ENCODE measurements at regions not wholly inside any gene's neighbourhood (a gene's known extent, or its start where the extent isn't known, plus 50 kb on each side); places are given as distances from the start of the nearest gene placed in this dataset.

DNA sequence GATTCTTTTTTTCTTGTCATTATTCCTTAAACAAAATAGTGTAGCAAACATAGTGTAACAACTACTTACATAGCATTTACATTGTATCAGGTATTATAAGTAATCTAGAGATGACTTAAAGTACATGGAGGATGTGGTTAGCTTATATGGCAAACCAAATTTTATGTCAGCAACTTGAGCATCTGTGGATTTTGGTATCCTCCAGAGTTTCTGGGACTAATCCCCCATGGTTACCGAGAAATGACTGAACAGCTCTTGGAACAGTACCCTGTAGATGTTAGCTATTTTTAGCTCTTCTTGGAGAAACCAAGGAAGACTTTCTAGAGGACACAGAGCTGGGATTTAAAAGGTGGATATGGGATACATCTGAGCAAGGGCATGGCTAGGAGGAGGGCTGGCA, 157.6 kb upstream of the KLF4 start:
- DNase-seq, result no peak

DNA sequence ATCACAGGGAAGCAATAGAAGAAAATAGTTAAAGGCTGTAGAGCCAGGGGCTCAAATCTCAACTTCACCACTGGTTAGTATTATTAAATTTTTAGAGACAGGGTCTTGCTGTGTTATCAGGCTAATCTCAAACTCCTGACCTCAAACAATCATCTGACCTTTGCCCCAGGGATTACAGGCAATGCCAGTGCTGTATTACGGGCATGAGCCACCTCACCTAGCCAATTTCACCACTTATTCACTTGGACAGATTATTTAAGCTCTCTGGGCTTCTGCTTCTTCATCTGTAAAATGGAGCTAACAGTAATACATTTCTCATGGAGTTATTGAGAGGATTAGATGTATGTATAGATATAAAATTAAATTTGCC, 155.9 kb upstream of the KLF4 start:
- no peak for DNase-seq

DNA sequence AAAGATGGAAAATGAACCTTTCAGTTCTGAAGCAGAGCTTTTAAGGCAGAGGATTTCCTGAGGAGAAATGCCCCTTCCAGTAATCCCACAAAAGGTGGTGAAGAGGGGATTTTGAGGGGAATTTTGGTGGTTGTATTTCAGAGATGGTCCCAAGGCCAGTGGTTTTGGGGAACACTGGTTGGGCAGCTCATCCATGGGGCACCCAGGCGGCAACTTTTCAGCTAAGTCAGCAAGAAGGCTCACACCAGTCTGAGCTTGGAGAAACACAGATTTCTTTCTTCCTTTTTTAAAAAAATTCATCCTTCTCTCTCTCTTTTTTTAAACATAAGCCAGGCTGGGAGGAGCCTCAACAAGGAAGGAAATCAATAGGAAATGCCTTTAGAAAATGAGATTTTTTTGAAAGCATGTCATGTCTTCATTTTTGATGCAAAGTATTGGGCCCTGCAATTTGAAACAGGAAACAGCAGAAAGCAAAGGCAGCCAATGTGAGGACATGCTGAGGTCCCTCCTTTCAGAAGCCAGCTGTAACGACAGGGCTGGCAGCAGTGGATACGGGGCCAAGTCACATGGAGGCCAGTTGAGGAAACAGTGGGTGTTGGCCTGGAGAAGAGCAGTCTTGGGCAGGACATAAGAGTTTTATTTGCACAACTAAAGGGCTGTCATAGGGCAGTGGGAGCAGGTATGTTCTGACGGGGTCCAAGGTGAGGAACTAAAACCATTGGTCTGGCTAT, 155.3 kb upstream of the KLF4 start:
- DNase-seq, result no peak

DNA sequence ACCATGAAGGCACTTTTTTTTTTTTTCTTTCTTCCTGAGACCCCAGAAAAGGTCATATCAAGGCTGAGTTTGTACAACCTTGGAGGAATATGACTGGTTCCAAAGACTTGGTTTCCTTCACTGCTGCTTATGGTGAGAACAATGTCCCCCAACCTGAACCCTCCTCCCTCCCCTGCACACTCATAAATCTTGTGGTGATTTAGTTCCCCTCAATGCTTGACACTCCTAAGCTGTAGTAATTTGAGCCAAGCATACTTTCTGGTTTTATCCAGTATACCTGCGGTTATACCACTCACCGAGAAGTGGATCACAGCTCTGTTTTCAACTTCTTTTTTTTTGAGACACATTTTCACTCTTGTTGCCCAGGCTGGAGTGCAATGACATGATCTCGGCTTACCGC, 149.9 kb upstream of the KLF4 start:
- no peak for DNase-seq

DNA sequence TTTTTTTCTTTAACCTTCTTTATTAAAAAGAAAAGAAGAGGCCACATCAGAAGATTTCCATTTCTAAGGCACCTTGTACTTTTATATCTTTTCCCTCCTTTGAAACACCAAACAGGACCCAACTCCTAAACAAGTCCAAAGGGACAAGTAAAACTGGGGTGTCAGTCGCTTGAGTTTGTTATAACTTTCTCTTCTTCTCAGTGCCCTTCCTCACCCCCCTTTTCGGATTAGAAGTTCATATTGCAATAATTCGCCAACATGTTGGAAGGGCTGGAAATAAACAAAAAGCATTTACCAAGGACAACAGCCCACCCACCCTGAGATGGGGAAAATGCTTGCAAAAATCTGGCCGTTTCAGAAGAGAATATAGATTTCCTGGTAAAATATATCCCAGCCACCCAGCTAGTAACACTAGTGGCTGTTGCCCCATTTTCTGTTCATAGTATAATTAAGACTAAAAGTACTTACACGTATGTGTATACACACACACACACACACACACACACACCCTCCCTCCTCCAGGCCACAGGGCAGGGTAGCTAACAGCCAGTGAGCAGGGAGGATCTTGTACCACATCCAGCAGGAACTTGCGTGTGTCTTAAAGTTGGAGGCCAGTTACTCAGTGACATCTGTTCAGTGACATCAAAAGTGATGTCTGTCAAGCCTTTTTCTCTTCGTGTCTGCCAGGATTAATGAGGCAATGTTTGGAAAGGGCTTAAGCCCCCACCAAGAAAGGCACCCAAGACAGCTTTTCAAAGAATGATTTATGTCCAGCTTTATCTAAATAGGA, 149.1 kb upstream of the KLF4 start:
- DNase-seq, result no peak

DNA sequence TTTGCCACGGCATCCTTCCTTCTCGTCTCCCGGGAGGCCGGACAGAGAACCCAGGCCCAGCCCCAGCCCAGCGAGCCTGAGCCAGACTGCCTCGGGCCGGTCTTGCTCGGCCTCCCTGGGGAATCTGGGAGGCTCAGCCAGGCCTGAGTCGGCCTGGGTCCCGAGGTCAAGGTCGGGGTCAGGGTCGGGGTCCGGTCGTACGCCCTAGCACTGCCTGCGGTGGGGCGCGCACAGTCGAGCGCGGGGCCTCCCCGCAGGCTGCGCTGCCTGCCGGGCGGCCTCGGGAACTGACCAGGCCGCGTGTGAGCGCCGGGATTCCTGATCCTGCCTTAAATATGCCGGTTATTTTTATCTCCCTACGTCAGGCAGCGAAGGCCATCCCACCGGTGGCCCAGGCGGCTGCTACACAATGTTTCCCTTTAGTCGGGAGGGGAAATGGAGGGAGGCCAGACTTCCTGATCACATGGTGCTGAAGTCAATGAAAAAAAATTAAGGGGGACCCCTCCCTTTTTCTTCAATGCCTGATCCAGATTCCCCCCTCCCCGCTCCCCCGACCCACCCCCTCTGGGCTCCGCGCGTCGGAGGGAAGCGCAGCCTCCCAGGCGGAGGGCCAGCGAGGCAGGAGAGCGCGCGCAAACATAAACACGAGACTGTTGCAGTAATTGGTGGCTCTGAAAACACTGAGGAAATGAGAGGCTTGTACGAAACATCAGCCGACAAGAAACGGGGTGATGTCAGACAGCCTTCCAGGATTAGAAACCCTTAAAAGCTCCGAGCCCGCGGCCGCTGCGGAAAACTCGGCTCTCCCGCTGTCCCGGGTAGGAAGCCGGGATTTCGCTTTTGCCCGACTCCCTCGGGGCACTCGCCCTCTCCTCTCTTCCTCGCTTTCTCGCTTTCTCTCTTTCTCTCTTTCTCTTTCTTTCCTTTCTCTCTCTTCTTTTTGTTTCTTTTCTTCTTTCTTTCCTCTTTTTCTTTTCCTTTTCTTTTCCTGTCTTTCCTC, 148.2 kb upstream of the KLF4 start:
- no peak for DNase-seq

DNA sequence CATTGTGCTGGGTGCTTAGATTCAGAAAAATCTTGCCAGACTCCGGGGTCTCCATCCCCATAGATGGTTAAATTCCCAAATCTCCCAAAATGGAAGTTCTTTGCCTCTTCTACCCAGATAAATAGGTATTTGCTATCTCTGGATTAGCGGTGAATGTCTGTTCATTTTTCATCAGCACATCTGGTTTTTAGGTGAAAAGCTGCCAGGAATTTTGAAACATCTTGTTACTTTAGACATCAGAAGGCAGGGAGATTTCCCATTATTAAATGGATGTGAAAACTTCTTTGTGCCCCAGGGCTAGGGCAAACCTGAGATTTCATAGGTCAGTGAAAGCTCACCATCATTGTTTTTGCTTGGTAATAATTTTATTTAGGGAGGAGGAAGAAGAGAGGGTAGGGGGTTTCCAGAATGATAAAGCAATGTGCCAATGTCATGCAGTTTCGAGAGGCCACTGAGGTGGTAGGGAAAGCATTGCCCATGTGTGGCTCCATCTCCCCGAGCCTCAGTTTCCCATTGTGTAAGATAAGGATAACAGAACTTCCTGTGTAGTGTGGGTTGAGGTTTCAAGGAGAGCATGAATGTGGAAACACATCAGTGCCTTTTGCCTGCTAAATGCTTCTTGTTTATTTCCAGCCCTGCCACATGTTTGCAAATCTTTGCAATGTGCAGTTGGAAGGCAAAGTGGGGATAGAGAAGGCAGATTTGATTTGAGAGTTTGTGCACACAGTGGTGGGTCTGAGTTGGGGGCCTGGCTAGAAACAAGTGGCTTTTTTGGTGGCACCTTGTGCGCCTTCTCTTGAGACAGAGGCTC, 147.2 kb upstream of the KLF4 start:
- DNase-seq, result no peak

DNA sequence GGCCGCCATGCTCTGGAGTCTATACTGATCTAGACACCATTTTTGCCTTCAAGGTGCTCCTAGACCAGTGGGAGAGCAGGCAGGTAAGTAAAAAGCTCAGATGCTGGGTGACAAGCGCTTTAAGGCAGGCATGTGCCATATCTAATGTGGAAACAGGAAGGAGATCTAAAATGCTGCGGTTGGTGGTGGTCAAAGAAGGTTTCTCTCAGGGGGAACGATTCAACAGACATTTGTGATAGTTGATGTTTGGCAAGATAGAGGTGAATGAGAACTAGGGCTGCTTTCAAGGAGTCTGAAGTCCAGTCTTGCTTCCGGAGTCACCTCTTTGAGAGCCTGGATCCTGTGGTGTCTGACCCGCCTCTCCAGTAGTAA, 146.2 kb upstream of the KLF4 start:
- peak; percentile 78 for DNase-seq

DNA sequence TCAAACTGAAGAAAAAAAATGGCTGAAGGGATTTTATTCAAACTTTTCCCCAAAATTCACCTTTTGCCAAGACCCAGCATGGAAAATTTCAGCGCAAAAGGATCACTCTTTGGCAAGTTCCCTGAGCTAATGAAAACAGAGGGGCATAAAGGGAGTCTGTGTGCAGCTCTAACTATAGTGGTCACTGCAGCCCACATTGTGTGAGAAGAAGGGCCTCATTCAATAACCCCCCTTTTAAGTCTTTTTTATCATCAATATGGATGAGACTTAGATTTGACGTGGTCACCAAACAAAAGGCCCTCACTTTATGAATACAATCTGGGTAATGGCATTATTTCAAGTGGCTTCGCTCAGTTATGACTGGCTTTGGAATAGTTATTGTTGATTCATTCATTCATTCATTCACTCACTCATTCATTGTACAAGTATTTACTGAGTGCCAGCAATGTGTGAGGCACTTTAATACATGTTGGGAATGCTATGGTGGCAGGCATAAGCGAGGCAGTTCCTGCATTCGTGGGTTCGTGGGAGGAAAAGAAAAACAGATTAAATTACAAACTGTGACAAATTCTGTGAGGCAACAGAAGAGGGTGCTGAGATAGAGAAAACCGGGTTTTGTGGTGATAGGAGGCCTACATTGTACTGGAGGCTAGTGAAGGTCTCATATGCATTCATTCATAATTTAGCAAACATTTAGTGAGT, 145.7 kb upstream of the KLF4 start:
- DNase-seq, result peak; percentile 63

DNA sequence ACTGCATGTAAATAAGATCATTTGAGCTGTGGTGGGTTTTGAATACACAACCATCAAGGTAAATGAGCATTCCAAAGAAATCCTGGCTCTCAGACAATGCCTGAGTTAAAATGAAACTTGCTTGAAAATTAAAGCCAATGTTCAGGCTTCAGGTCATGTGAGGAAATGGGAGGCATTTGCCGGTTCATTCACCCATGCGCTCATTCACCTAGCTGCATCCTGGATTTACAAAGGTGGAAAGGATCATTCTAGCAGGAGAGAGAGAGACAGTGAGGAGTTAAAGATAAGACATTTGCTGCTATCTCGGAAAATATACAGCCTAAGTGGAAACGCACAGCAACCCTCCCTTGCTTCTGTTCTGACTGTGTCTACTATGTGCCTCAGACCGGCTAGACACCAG, 143.8 kb upstream of the KLF4 start:
- DNase-seq, result no peak

DNA sequence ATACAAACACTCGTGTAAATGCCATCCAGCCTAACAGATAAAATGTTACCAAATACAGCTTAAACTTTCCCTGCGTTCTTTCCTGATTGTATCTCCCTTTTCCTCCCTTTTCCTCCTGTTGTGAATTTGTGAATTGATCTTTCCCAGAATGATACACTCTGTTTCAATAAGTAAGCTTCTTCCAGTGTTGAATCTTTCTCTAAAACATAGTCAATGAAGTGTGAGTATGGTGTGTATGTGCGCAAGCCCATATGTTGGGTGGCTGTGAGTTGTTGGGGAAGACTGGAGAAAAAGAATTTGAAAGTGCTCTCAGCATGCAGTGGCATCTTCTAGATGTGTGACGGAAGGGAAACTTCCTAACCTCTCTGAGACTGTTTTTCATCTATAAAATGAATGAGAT, 143.1 kb upstream of the KLF4 start:
- DNase-seq, result no peak

DNA sequence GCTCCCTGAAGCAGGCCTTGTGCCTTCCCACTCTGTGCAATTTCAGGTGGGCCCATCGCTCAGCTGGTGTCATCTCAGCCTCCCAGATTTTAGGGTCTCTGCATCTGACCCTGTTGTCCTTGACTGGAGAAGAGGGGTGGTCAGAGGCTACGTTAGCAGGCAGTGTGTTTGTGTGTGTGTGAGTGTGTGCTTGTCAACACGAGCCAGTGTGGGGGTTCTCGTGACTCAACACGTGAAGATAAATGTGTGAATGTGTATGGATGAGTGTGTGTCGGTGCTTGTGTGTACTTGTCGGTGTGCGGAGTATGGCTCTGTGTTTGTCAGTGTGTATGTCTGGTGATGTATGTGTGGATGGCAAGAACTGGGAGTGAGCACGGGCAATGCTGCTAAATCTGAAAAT, 142.6 kb upstream of the KLF4 start:
- no peak for DNase-seq

DNA sequence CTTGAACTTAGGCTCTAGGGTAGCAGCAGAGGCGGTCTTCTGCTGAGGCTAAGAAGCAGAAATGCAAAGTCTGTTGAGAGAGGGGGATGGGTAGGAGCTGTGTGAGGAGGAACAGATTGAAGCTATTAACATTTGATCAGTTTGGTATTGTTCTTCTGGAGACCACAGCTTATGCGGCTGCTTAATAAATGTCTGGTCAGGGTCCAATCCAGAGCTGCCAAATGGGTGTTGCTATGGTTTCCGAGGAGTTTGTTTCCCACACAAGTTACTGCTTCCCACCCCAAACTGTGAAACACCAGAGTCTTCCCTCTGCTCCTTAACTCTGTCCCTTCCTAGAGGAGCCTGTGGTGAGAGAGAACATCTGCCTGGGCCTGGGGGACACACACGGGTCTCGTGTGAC, 142.2 kb upstream of the KLF4 start:
- no peak for DNase-seq

DNA sequence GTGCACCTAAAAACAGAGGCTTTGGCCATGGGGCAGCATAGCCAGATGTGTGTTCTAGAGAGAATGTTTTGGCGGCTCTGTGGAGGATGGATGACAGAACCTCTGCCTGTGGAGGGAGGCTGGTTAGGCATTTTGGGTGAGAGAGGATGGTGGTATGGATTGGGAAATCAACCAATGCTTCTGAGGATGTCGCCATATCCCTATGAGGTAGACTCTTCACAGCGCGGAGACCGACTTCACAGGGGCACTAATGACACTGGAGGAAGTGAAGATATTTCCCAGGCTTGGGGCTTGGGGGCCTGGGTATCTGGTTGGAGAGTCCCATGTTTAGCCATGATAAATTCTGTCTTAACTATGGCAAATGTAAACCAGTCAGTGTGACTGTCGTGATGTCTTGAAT, 140.6 kb upstream of the KLF4 start:
- DNase-seq, result no peak

DNA sequence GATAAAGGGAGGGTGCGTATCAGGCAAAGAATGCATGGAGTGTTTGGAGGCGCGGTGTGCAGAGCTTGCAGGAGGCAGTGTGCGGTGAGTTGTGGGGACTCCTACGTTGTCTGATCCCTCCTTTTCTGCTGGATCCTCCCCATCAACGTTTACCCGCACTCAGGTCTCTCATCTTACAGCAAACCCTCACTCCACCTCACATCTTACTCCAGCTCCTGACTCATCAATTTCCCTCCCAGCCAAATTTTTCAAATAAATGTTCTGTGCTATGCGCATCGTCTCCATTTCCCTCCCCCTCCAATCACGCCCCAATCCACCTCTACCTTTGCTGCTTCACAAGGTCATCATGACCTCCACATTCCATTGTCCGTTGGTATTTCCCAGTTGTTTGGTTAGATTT, 138.9 kb upstream of the KLF4 start:
- no peak for DNase-seq

DNA sequence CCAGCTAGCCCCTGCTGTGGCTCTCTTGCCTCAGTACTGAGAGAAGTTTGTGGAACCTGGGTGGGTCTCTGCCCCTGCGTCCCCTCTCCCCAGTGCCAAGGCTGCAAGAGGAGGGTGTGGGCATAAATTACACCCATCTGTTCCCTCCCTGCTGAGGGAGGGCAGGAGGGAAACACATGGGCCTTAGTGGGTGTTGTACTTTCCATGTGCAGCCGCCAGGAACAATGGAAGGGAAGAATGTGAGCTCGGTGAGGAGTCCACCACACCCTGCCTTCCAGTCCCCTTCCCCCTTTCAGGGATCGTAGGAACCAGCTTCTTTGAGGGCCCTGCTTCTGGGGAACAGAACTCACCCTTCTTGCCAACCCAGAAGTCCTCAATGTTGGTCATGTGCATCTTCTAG, 138.2 kb upstream of the KLF4 start:
- no peak for DNase-seq

DNA sequence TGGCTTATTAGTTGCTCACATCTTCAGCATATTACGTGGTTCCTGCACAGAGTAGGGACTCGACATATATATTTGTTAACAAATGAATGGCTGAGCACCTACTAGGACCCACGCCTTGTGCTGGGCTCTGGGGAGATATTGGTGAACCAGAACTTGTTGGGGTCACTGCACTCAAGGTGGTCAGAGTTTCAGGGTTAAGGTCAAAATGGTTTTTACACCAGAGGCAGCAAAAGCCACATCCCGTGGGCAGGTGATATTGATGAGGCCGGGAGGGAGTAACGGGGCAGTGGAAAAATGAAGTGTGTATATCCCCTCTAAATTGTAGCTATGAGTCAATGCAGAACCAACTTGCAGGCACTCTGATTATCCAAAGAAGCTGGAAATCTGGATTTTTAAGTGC, 136.5 kb upstream of the KLF4 start:
- DNase-seq, result no peak

DNA sequence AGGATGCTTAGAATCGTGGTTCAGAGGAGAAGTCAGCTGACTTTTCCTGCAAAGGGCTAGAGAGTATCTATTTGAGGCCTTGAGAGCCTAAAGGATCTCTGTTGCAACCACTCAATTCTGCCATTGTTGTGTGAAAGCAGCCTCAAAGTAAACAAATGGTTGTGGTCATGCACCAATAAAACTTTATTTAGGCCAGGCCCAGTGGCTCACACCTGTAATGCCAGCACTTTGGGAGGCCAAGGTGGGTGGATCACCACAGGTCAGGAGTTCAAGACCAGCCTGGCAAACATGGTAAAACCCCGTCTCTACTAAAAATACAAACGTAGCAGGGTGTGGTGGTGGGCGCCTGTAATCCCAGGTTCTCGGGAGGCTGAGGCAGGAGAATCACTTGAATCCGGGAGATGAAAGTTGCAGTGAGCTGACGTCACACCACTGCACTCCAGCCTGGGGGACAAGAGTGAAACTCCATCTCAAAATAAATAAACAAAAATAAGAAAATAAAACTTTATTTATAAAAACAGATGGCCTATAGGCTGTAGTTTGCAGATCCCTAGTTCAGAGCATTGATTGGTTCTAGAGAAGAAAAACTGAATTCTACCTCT, 135.9 kb upstream of the KLF4 start:
- DNase-seq, result no peak

DNA sequence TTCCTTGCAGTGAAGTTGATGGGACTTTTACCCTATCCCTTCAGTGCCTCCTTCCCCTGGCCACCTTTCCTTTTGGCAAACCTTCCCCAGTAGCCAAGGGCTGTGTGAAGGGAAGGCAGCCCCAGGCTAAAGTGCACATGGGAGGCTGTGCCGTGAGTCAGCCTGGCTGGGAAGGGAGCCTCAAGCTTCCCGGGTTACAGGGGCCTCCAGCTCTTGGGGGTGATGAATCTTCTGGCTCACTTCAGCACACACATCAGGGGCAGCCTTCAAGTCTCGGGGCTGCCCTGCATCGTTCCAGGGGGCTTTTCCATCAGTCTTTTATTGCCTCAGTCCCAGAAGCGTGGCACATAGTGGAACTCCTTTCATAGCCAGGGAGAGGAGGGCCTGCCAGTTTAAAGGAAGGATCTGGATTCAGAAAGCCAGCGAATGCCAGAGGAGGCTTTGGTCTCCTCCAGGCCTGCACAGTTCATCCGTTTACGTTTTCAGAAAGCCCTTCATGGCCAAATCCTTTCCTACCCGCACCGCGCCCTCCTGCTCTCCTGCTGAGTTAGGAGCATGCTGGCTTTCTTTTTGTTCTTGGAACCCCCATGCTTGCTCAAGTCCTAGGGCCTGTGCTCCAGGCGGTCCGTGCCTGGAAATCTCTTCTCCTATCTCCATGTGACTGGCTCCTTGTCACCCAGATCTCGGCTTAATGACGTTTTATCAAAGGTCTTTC, 134.8 kb upstream of the KLF4 start:
- no peak for DNase-seq

DNA sequence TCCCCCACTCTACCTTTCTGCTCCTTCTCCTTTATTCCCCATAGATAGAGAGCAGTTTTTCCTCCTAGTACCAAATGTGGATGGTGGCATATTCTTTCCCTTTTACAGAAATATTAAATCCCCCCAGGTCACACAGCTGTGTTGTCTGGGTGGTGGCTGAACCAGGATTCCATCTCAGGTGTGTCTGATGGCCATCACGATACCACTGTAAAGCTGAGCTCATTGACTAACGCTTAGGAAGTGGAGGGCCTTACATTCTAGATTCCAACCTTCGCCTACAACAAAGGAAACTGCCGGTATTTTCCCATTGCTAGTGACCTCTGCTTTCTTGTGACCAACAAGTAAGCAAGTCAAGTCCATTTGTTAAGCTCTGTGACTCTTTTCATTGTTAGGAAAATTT, 131.9 kb upstream of the KLF4 start:
- DNase-seq, result no peak

DNA sequence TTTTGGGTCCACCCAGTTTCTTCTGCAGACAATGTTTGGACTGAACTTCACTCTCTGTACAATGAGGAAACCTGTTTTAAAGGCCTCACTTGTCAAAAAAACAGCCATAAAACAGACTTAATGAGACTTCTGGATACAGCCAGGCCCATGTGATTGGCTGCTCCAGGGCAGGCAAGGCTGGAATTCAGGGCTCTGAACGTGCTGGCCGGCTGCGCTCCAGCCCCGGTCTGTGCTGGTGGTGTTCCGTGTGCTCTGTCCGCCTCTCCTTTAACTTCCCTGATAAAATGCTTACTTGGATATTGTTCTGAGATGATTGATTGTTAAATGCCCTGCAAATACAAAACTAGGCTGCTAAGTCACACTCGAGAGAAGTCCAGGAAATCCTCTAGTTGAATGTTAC, 131.2 kb upstream of the KLF4 start:
- no peak for DNase-seq
